ENCODE measurements at regions not wholly inside any gene's neighbourhood (a gene's known extent, or its start where the extent isn't known, plus 50 kb on each side); places are given as distances from the start of the nearest gene placed in this dataset.

DNA sequence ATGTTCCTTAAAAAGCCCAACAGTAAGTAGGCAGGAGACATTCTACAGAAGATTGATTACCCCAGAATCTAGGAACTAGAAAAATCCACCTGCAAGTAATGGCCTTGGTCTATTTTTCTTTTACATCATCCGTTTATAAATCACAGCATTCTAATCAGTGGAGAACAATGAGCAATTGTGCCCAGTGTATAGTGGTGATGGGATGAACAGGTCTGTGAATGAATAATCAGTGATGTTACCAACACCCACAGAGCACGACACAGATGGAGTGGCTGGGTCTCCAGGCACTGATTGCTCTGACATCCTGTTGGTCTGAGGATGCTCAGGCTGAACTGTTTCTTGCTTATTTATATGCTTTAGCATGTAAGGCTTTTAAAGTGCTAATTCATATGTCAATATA, 1251.2 kb upstream of the CDH8 start:
- H2AFZ ChIP-seq (ENCODE audit: low read length): no peak overlapping the region
- no CpG with 5 or more reads among the region's 2 CpGs for WGBS (ENCODE audit: extremely low coverage, insufficient read length, low lambda C conversion rate)
- Mint-ChIP-seq H3K4me3 (no peak overlapping the region), H3K36me3 (ENCODE audit: insufficient read depth in 1 of 3, low read depth in 3 of 3) (no peaks in the 10 kb centered on the region), H3K27ac (no peak overlapping the region), H3K4me1 (no peaks in the 10 kb centered on the region), H3K27me3 (ENCODE audit: low read depth) (no peaks in the 10 kb centered on the region), H3K9me3 (no peaks in the 10 kb centered on the region)
- H3K9ac ChIP-seq (ENCODE audit: extremely low read depth, insufficient read length, low read length): no peak overlapping the region
- no peaks in the 10 kb centered on the region for H3K79me2 ChIP-seq (ENCODE audit: insufficient read depth, low read length)
- no peak overlapping the region for H3T11ph ChIP-seq (ENCODE audit: low read length)
- H2BK5ac ChIP-seq (ENCODE audit: insufficient read length, low read length): no peak overlapping the region
- no peak overlapping the region for H3K4ac ChIP-seq (ENCODE audit: low read depth, low read length)
- no peak overlapping the region for H2BK120ac ChIP-seq (ENCODE audit: low read depth, low read length, poor library complexity, severe bottlenecking)
- no peak overlapping the region for H3K18ac ChIP-seq (ENCODE audit: insufficient read length, low read depth, low read length)
- no peak for DNase-seq
- no peak overlapping the region for H3K14ac ChIP-seq (ENCODE audit: insufficient read depth, low read length)
- no peak overlapping the region for H3K4me2 ChIP-seq (ENCODE audit: insufficient read depth, insufficient read length, low read length)
- no peaks in the 10 kb centered on the region for H3K9me3 ChIP-seq (ENCODE audit: control insufficient read depth, low read depth, low read length)
- no peaks in the 10 kb centered on the region for H3K27me3 ChIP-seq (ENCODE audit: insufficient read depth, low read length)
- H3K23me2 ChIP-seq (ENCODE audit: insufficient read length, low read depth, low read length, poor library complexity, severe bottlenecking): no peaks in the 10 kb centered on the region
- no peak overlapping the region for H3K56ac ChIP-seq (ENCODE audit: insufficient read length, low read depth, low read length)
- TF ChIP-seq CTCF (conservative IDR thresholded peaks at IDR 0.05): no peak
- no peaks in the 10 kb centered on the region for H3K4me1 ChIP-seq (ENCODE audit: insufficient read depth, low read length)
- no peak overlapping the region for H4K91ac ChIP-seq (ENCODE audit: insufficient read length, low read depth, low read length)
- no peak overlapping the region for H3K23ac ChIP-seq (ENCODE audit: insufficient read length, low read depth, low read length)
- no peak overlapping the region for H2BK20ac ChIP-seq (ENCODE audit: low read depth, low read length, poor library complexity, severe bottlenecking)
- H4K5ac ChIP-seq (ENCODE audit: insufficient read length, low read depth, low read length): no peak overlapping the region
- no peaks in the 10 kb centered on the region for H4K20me1 ChIP-seq (ENCODE audit: control insufficient read depth, insufficient read depth, insufficient read length)
- H2AK5ac ChIP-seq (ENCODE audit: insufficient read length, low read length): no peak overlapping the region
- H3K79me1 ChIP-seq (ENCODE audit: insufficient read depth, low read depth, low read length, poor library complexity, severe bottlenecking): no peaks in the 10 kb centered on the region
- no peak overlapping the region for H2BK15ac ChIP-seq (ENCODE audit: low read depth, low read length)
- no peak overlapping the region for H2BK12ac ChIP-seq (ENCODE audit: insufficient read length, low read depth, low read length)
- no peak overlapping the region for H3K27ac ChIP-seq (ENCODE audit: insufficient read length, low read depth, low read length)
- H4K8ac ChIP-seq (replicated peaks; ENCODE audit: insufficient read length, low read depth, low read length): no peak overlapping the region

All from H9 (cell line).